GM23248 (cell line): ENCODE measurements at regions not wholly inside any gene's neighbourhood (a gene's known extent, or its start where the extent isn't known, plus 50 kb on each side); places are given as distances from the start of the nearest gene placed in this dataset.
A peak's percentile ranks its signal among the peaks of the same experiment; 100 is the strongest.

ENCODE experiments used
- DNase-seq: peaks from one replicate; pipeline ENCODE4 v3.0.0-alpha.2; 2015
- H2AFZ ChIP-seq: fragments of 200-600 bp; sonication (generic); 2 replicates; pipeline ENCODE4 v1.6.1; 2016; ENCODE audit warnings: antibody characterized with exemption
- H3F3A ChIP-seq: fragments of 200-600 bp; sonication (generic); 2 replicates; pipeline ENCODE4 v1.6.1; 2016; ENCODE audit warnings: mild to moderate bottlenecking, antibody characterized with exemption, mixed run types; ENCODE audit not compliant: insufficient read depth
- H3K27ac ChIP-seq: fragments of 200-600 bp; sonication (generic); 2 replicates; pipeline ENCODE4 v1.5.1; 2016; ENCODE audit warnings: mild to moderate bottlenecking
- H3K27me3 ChIP-seq: fragments of 200-600 bp; sonication (generic); replicated peaks from 2 replicates; pipeline ENCODE4 v1.6.1; 2016; ENCODE audit warnings: mild to moderate bottlenecking; ENCODE audit not compliant: insufficient read depth
- H3K36me3 ChIP-seq: fragments of 200-600 bp; sonication (generic); 2 replicates; pipeline ENCODE4 v1.6.1; 2016; ENCODE audit warnings: low read depth, mild to moderate bottlenecking
- H3K4me1 ChIP-seq: fragments of 200-600 bp; sonication (generic); 2 replicates; pipeline ENCODE4 v1.6.1; 2016; ENCODE audit warnings: mild to moderate bottlenecking; ENCODE audit not compliant: insufficient read depth
- H3K4me2 ChIP-seq: fragments of 200-600 bp; sonication (generic); one replicate; pipeline ENCODE4 v1.6.1; 2016; ENCODE audit warnings: mild to moderate bottlenecking; ENCODE audit not compliant: unreplicated experiment
- H3K4me3 ChIP-seq: fragments of 200-600 bp; sonication (generic); 2 replicates; pipeline ENCODE4 v1.5.1; 2016; ENCODE audit warnings: mild to moderate bottlenecking
- H3K79me2 ChIP-seq: fragments of 200-600 bp; sonication (generic); 2 replicates; pipeline ENCODE4 v1.6.1; 2016; ENCODE audit warnings: mild to moderate bottlenecking; ENCODE audit not compliant: insufficient read depth
- H3K9ac ChIP-seq: fragments of 200-600 bp; sonication (generic); 2 replicates; pipeline ENCODE4 v1.6.1; 2016; ENCODE audit warnings: mild to moderate bottlenecking
- H3K9me2 ChIP-seq: fragments of 200-600 bp; sonication (generic); 2 replicates; pipeline ENCODE4 v1.6.1; 2016; ENCODE audit warnings: mixed run types, mild to moderate bottlenecking, moderate library complexity; ENCODE audit not compliant: insufficient read depth
- H3K9me3 ChIP-seq: fragments of 200-600 bp; sonication (generic); one replicate; pipeline ENCODE4 v1.6.1; 2017; ENCODE audit warnings: low read depth
- H4K20me1 ChIP-seq: fragments of 200-600 bp; sonication (generic); 2 replicates; pipeline ENCODE4 v1.6.0; 2016; ENCODE audit not compliant: insufficient read depth
- EZH2 ChIP-seq: fragments of 200-600 bp; sonication (generic); IDR thresholded peaks from 2 replicates; pipeline ENCODE4 v1.6.1; 2018; ENCODE audit warnings: antibody characterized with exemption, mild to moderate bottlenecking; ENCODE audit not compliant: insufficient read depth, poor library complexity, severe bottlenecking
- EZH2phosphoT487 ChIP-seq: fragments of 200-600 bp; sonication (generic); IDR thresholded peaks from 2 replicates; pipeline ENCODE4 v1.6.1; 2018; ENCODE audit warnings: antibody characterized with exemption, moderate library complexity, mild to moderate bottlenecking, low read depth; ENCODE audit not compliant: insufficient read depth
- WGBS, 2 experiments: methylation state at CpG; one replicate each; pipeline ENCODE4 v1.1.6; 2015 to 2017; ENCODE audit warnings: low lambda C conversion rate in 2 of 2, low coverage in 1 of 2; ENCODE audit errors: missing lambda C conversion rate in 2 of 2; 5-methylcytosine and 5-hydroxymethylcytosine counted together
- in situ Hi-C: fragments of 300-500 bp; cut with MboI; formaldehyde crosslinking; loops from 2 replicates; pipeline ENCODE4 v1.15.0; 2020

- no peak for DNase-seq
- Histone ChIP-seq H3K79me2 (no peaks in the 10 kb centered on the region), H2AFZ (no peak overlapping the region), H3K4me2 (no peak overlapping the region), H3K9me3 (no peaks in the 10 kb centered on the region), H4K20me1 (no peaks in the 10 kb centered on the region), H3K9me2 (no peaks in the 10 kb centered on the region), H3K27me3 (no peaks in the 10 kb centered on the region), H3F3A (no peaks in the 10 kb centered on the region), H3K27ac (no peak overlapping the region), H3K9ac (no peak overlapping the region), H3K4me3 (no peak overlapping the region), H3K4me1 (no peaks in the 10 kb centered on the region), H3K36me3 (no peaks in the 10 kb centered on the region)
- in situ Hi-C loops: no loop called here
- 3 to 4% methylated on average over 2 of the region's 2 CpGs for WGBS, 2 experiments
- no peak for TF ChIP-seq EZH2
- no peak for TF ChIP-seq EZH2phosphoT487
Measured at GRCh38 chr13:70630247-70630646, 522.0 kb upstream of the KLHL1 start.

GRCh38 chr13:70623239-70623638 lies 515.0 kb upstream of the KLHL1 start:
- no peaks in the 10 kb centered on the region for H3K4me1 ChIP-seq
- H3K4me2 ChIP-seq: no peak overlapping the region
- no peaks in the 10 kb centered on the region for H3K9me2 ChIP-seq
- peak; percentile 20 for DNase-seq
- no peaks in the 10 kb centered on the region for H3F3A ChIP-seq
- no peaks in the 10 kb centered on the region for H4K20me1 ChIP-seq
- H3K4me3 ChIP-seq: no peak overlapping the region
- TF ChIP-seq EZH2 (no peak), EZH2phosphoT487 (no peak)
- H3K36me3 ChIP-seq: no peaks in the 10 kb centered on the region
- H3K9ac ChIP-seq: no peak overlapping the region
- H3K9me3 ChIP-seq: no peaks in the 10 kb centered on the region
- H3K79me2 ChIP-seq: no peaks in the 10 kb centered on the region
- H2AFZ ChIP-seq: no peak overlapping the region
- no peaks in the 10 kb centered on the region for H3K27me3 ChIP-seq
- no peak overlapping the region for H3K27ac ChIP-seq
- in situ Hi-C loops: no loop called here

GRCh38 chr13:70622796-70623195 lies 514.5 kb upstream of the KLHL1 start:
- TF ChIP-seq EZH2phosphoT487: no peak
- no peak for TF ChIP-seq EZH2
- no peaks in the 10 kb centered on the region for H3K79me2 ChIP-seq
- WGBS, 2 experiments: 8 to 17% methylated on average over 5 of the region's 5 CpGs
- H3K4me2 ChIP-seq: no peak overlapping the region
- no peak for DNase-seq
- no peaks in the 10 kb centered on the region for H3K27me3 ChIP-seq
- no peaks in the 10 kb centered on the region for H3K36me3 ChIP-seq
- no peak overlapping the region for H3K4me3 ChIP-seq
- no peak overlapping the region for H3K9ac ChIP-seq
- no peaks in the 10 kb centered on the region for H3F3A ChIP-seq
- no peaks in the 10 kb centered on the region for H3K9me3 ChIP-seq
- H2AFZ ChIP-seq: no peak overlapping the region; the same call in 1 of the 2 replicates
- no peaks in the 10 kb centered on the region for H3K4me1 ChIP-seq
- H3K27ac ChIP-seq: no peak overlapping the region
- in situ Hi-C loops: no loop called here
- no peaks in the 10 kb centered on the region for H4K20me1 ChIP-seq
- no peaks in the 10 kb centered on the region for H3K9me2 ChIP-seq

DNA sequence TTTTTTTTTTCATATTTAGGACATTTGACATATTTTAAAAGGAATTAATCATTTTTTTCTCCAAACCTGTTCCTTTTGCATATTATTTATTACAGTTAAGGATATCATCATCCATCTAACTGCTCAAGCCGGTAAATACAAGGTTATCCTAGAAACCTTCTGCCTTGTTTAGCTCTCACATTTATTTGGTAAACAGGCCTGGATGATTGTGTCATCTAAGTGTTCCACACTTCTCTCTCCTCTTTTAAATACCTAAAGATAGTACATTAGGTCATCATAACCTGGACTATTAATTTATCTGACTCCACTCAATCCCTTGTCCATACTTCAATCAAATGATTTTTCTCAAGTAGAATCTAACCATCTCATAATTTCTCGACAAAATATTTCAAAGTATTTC lies 511.7 kb upstream of the KLHL1 start:
- DNase-seq: no peak

GRCh38 chr13:70616847-70617246 lies 508.6 kb upstream of the KLHL1 start:
- H2AFZ ChIP-seq: no peak overlapping the region
- no peaks in the 10 kb centered on the region for H3K27me3 ChIP-seq
- no peaks in the 10 kb centered on the region for H3K79me2 ChIP-seq
- no peaks in the 10 kb centered on the region for H3F3A ChIP-seq
- no peak overlapping the region for H3K27ac ChIP-seq
- H3K4me1 ChIP-seq: no peaks in the 10 kb centered on the region
- in situ Hi-C loops: no loop called here
- WGBS, 2 experiments: 38 to 51% methylated on average over 3 of the region's 3 CpGs
- no peaks in the 10 kb centered on the region for H4K20me1 ChIP-seq
- DNase-seq: no peak
- no peak overlapping the region for H3K4me2 ChIP-seq
- TF ChIP-seq EZH2phosphoT487 (no peak), EZH2 (no peak)
- H3K9me2 ChIP-seq: no peaks in the 10 kb centered on the region
- H3K9ac ChIP-seq: no peak overlapping the region
- H3K4me3 ChIP-seq: no peak overlapping the region
- no peaks in the 10 kb centered on the region for H3K36me3 ChIP-seq
- no peaks in the 10 kb centered on the region for H3K9me3 ChIP-seq

More for the DNA sequence above, 511.7 kb upstream of the KLHL1 start:
- WGBS, 2 experiments: 29 to 33% methylated on average over 2 of the region's 2 CpGs
- in situ Hi-C loops: no loop called here
- no peaks in the 10 kb centered on the region for H3K79me2 ChIP-seq
- H2AFZ ChIP-seq: no peak overlapping the region
- no peak overlapping the region for H3K27ac ChIP-seq
- no peak overlapping the region for H3K4me2 ChIP-seq
- TF ChIP-seq EZH2phosphoT487: no peak
- TF ChIP-seq EZH2: no peak
- no peaks in the 10 kb centered on the region for H3F3A ChIP-seq
- no peak overlapping the region for H3K4me3 ChIP-seq
- no peak overlapping the region for H3K9ac ChIP-seq
- H3K9me3 ChIP-seq: no peaks in the 10 kb centered on the region
- H3K9me2 ChIP-seq: no peaks in the 10 kb centered on the region
- no peaks in the 10 kb centered on the region for H4K20me1 ChIP-seq
- no peaks in the 10 kb centered on the region for H3K4me1 ChIP-seq
- no peaks in the 10 kb centered on the region for H3K36me3 ChIP-seq
- no peaks in the 10 kb centered on the region for H3K27me3 ChIP-seq
